Stimulated activated CD4-positive, alpha-beta T cell treated with anti-CD3 and anti-CD28 coated beads, Interleukin-4, amount 100 ng/mL, for 1 hour (primary cell): ENCODE measurements at regions not wholly inside any gene's neighbourhood (a gene's known extent, or its start where the extent isn't known, plus 50 kb on each side); places are given as distances from the start of the nearest gene placed in this dataset.
A peak's percentile ranks its signal among the peaks of the same experiment; 100 is the strongest.
"Not testable (repeated sequence)": the region's sequence is repeated elsewhere in the genome, so short reads cannot be mapped to it uniquely, and the experiment has no call there.

Experiments
- DNase-seq: peaks from one replicate; pipeline ENCODE4 v3.0.0-alpha.2; 2020

DNA sequence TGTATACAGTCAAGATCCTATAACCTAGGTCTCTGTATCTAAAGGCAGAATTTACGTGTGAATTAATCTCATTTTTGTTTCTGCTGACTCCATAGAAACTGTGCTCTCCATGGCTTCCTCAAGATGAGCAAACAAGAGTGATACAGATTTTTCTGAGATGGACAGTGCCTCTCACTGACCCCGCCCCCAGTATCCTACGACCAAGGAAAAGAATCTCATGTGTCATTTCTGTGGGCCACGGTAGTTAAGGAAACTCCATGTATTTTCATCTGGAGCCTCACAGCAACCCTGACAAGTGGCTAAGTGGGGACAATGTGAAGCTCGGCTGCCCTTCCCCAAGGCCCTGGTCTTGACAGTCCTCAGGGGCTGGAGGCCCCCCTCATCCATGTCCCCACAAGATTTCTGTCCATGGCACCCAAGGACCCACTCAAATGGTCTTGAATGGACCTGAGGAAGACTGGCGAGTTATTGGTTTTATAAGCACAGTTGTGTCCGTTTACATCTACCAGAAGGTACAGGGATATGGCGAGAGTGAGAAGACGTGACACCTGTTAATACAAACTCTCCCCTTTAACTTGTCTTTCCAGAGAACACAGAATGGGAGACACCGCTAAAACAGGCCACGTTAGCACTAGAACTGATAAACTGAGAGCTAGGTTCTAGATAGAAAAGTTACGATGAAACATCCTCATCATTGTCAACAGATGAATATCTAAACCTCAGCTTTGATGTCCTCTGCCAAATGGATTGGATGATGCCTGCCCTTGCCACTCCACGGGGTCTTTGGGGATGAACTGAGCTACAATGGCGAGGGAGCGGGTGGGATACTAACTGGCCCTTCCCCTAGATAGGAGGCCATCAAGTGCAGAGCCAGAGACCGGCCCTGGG, 108.4 kb upstream of the EGLN3 start:
- DNase-seq: no peak

DNA sequence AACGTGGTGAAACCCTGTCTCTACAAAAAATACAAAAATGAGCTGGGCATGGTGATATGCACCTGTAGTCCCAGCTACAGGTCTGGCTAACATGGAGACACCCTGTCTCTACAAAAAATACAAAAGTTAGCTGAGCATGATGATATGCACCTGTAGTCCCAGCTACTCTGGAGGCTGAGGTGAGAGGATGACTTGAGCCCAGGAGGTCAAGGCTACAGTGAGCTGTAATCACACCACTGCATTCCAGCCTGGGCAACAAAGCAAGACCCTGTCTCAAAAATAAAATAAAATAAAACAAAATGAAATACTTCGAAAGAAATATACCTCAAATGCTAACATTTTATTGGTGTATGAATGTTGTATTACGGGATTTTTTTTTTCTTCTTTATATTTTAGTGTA, 107.6 kb upstream of the EGLN3 start:
- DNase-seq: no peak

DNA sequence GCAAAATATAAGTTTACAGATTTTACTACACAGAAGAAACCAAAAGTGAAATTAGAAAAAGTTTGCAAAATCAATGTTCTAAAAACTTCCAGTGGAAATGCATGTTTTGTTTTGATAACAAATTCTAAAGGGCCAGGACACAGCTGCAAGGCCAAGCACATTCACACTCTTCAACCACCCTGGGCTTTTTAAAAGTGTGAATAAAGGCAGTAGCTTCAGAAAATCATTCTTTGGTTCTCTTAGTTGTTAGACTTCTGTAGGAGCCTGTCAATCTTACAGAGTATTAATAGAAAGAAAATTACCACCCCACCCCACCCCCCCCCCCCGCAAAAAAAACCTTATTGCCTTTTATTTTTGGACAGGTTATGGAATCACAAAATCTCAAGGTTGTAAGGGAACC, 105.2 kb upstream of the EGLN3 start:
- no peak for DNase-seq

DNA sequence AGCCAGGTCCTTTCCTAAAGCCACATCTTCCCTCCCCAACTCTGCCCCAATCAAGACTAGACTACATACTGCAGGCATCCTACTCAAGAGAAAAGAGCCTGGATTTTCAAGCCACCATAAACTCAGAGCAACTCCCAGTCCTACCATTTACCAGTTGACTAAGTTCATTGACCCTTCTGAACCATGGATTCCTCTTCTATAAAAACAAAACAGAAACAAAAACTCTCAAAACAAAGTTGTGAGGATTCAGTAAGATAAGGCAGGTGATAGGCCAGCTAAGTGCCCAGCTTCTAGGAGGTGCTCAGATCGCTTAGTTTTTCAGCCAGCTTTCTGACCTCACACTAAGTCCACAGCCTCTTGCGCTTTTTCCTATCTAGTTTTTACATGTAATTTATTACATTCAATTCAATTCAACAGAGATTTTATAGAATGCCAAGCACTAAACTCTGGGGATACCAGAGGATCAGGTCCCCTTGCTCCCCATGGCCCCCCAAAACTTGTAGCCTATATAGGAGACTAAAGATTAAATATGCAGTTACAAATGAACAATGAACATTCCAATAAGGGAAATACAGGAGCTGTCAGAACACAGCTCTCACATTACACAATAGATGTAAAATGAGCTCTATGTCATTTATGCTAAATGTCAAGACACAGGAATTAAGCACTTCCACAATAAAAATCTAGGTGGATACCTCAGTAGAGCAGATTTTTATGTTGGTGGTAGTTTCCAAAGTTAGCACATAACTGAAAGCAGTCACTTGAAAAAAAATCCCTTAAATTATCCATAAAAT, 104.5 kb upstream of the EGLN3 start:
- DNase-seq: no peak

DNA sequence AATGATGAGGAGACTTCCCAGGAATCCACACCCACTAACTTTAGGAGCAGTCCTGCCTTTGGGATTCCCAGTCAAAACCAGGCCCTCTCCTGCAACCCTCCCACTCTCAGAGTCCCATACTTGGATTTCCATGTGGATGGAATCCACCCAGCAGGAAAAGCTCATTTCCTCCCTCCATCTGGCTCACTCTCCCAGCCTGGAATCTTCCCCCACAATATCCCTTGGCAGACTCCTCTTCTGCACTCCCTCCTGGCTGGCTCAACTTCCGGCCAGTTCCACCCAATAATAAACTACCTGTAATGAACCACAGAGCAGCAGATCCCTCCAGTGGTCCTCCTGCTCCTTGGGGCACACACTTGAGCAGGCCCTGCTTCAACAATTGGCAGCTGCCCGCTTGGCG, 102.8 kb upstream of the EGLN3 start:
- DNase-seq: no peak

DNA sequence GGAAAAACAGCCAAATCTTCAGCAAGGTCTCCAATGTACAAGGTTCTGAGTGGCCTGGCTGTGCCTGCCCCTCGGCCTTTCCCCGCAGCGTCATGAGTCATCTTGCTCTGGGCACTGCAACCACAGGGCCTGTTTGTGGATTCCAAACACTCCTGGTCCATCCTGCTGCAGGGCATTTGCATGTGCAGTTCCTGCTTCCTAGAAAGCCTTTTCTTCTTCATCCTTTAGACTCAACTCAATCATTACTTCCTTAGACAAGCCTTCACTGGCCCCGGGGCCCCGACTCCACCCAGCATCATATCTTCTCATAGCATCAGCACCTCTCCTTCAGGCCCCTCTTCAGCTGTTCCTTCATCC, 101.8 kb upstream of the EGLN3 start:
- DNase-seq: no peak

DNA sequence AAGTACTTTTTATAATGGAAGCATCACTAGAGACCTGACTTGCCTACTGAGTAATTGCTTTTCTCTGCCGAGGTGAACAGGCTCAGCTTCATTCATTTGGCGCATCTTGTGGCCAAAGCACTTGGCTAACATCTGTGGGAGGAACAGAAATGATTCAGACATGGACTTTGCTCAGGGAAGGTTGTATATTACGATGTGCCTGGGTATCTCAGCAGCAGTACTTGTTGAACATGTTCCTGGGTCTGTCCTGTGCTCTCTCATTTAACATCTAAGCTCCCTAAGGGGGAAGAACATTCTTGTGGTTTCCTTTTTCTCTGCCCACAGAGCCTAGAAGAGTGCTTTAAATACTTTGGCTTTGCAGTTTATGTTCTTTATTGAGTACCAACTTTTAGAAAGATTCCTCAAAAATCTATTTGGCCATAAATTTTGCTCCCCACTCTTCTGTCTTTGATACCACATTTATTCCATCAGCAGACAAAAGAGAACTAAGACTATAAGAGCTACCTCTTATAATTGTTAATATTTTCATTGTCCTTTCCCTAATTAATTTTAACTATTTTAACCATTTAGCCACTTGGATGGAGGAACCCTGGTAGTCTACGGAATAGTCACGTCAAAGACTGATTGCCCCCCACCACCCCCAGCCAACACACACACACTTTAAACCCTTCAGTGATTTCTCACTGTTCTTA, 101.2 kb upstream of the EGLN3 start:
- DNase-seq: no peak

DNA sequence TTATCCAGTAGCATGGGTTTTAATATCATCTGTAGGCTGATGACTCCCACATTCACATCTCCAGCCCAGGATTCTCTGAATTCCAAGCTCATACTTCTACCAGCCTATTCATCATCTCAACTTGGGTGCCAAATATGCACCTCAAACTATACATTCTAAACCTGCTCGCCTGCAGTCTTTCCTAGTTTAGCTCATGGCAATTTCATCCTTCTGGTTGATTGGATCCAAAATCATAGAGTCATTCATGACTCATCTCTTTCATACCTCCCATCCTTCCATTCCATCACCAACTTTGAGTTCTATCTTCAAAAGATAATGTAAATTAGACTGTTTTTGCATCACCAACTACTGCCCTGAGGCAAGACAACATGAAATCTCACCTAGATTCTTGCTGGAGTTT, 99.7 kb upstream of the EGLN3 start:
- DNase-seq: no peak

DNA sequence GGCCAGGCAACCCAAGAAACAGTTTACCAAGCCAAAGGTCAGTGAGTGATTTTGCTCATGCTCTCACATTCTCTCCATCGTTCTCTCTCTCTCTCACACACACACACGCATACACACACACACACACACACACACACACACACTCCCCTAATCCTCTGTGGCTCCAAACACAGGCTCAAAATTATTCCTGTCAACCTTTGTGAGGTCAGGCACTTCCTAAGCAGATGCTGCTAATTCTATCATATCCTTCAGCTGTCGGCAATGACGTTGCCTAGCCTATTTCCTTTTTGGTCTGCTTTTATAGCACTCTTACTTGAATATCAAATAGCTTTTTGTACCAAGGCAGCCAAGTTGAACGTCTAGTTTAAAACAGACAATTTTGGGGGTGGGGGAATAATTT, 98.9 kb upstream of the EGLN3 start:
- no peak for DNase-seq

DNA sequence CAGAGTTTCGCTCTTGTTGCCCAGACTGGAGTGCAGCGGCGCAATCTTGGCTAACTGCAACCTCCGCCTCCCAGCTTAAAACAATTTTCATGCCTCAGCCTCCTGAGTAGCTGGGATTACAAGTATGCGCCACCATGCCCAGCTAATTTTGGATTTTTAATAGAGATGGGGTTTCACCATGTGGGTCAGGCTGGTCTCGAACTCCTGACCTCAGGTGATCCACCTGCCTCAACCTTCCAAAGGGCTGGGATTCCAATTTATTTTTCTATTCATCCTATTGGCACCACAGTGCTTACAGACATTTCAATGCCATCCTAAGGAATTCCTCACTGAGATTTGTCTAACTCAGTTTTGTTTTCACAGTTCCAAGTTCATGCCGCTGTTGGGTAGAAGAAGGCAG, 98.3 kb upstream of the EGLN3 start:
- not testable (repeated sequence) for DNase-seq

DNA sequence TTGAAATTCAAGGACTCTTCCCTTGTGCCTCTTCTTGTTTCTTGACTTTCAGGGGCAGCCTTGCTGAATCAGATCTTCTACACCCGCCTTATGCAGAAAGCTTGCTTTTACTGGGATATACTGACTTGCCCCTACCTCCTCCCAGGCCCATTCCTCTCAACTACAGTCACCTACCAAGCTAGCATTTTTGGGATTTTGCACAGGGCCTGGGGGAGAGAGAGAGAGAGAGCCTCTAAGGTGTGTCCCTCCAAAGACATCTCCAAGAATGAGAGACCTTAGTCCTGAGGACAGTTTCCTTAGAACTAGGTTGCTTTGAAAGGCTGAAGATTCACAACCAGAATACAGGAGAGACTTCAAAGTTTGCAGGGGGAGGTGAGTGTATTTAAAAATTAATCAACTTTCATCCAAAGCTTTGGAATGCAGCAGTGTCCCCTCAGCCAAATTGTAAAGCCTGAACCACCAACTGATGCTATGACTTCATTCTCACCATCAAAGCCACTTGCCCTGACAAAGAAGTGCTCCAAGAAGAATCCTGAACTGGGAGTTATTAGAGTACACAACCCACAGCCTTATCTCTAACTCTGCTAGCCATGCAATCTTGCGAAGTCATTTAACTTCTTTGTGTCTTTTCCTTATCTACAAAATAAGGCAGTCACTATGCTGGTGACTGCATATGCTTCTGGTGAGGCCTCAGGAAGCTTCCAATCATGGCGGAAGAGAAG, 96.1 kb upstream of the EGLN3 start:
- DNase-seq: no peak

DNA sequence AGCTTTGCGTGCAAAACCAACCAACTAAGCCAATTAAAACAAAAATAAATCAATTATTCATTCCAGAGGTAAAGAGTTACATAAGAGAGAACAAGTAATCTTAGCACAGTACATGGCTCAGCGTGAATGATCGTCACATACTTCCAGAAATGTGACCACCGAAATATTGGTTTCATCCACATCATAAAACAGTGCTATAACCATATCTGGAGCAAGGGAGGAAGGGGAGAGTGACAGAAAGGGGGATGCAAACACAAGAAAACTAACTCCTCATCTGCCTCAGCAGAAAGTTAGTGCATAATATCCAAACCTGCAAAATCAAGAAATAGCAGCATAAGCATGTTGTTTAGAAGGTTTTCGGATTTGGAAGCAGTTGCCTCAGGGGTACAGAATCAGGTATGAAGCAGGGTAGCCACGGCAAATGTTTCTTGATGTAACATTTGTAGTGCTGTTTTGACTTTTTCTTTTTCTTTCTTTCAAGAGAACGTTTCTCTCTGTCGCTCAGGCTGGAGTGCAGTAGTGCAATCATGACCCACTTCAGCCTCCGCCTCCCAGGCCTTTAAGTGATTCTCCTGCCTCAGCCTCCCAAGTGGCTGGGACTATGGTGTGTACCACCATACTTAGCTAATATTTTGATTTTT, 93.9 kb upstream of the EGLN3 start:
- no peak for DNase-seq

DNA sequence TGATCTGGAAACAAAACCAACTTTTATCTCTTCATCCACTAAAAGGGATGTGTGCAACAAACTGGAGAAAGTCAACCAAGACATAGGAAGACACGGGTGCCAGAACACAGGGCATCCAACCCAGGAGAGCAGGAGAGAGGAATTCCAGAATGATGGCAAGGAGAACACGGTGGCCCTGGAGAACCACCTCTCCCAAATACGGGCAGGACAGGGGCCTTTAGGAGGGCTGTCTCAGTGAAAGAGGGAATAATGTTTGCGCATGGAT, 93.4 kb upstream of the EGLN3 start:
- DNase-seq: no peak

DNA sequence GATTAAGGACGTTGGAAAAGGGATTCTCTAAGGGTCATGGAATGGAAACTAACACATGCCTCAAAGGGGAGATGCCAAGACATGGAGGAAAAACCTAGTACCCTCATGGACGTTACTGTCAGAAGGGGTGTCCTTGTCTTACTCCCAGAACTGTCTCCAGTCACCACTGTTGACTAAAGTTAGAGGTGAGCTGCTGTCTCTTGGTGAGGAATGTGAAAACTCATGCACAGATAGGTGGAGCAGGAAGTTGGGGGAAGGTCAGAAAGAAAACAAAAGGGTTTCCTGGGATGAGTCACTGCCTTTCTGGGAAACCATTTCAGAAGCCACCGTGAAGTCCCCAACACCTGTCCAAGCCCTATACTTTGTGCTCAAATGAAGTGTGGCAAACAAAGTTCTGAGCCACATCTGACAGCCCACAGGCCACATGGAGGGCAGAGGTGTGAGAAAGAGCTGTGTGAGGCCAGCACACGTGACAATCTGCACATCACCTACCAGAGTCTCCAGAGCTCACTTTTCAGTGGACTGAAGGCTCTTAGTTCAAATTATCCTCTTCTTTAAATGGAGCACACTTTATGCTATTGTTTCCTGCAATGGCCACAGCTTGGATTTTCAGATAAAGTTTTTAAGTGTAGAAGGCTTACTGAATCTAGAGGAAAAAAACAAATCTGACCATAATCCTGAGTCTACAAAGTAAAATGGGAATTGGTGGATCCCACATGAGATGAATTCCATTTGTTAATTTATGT, 92.9 kb upstream of the EGLN3 start:
- DNase-seq: peak; percentile 39

DNA sequence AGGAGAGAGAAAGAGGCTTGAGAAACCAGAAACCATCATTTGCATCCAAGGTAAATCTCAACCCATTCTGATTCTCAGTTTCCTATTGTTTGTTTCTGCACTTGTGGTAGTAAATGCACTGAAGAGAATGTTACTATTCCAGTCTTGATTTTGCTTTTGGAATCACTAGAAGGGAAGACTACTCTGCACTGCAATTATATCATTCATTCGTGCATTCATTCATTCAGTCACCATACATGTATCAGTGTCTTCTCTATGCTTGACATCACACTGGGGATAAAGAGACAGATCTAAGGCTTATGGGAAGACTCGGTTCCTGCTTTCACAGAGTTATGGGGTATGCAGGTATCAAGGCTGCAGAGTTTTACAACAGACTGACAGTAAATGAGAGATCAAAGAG, 90.3 kb upstream of the EGLN3 start:
- DNase-seq: no peak

DNA sequence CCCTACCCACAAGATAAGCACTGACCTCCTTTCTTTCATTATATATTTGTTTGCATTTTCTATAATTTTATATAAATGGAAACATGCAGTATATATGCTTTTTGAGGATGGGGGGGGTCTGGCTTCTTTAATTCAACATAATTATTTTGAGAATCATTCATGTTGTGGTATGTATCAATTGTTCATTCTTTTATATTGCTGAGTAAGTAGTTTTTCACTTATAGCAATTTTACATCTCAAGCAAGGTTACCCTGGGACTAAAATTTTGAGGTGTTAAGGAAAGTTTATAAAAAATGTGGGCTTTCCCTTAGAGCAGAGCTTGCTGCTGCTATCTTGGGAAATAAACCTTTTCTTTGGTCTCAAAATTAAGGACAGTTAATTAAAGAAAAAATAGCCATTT, 89.9 kb upstream of the EGLN3 start:
- no peak for DNase-seq

DNA sequence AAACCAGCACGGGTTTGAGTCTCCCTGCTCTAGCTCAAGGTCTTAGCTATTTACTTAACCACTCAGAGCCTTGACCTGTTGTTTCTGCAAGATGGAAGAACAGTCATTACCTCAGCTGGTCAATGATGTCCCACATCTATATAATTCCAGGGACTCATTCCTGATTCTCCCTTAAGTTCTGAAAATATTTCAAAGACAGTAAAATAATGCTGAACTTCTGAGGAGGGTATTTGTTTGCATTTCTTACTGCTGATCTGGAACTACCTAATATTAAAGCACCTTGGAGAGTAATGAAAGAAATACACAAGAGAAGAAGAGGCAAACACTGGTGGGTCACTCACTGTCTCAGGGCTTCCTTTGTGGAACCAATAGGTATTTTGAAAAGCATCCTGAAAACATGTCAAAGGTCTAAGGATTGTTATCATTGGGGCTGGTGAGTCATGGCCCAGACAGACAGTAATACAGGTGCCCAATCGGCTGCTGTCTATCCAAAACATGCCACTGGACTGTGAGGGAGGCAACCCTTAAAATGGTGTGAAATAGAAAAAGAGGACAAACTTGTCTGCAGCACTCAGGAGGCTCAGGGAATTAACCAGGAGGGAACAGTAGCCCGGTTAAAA, 88.7 kb upstream of the EGLN3 start:
- DNase-seq: no peak

DNA sequence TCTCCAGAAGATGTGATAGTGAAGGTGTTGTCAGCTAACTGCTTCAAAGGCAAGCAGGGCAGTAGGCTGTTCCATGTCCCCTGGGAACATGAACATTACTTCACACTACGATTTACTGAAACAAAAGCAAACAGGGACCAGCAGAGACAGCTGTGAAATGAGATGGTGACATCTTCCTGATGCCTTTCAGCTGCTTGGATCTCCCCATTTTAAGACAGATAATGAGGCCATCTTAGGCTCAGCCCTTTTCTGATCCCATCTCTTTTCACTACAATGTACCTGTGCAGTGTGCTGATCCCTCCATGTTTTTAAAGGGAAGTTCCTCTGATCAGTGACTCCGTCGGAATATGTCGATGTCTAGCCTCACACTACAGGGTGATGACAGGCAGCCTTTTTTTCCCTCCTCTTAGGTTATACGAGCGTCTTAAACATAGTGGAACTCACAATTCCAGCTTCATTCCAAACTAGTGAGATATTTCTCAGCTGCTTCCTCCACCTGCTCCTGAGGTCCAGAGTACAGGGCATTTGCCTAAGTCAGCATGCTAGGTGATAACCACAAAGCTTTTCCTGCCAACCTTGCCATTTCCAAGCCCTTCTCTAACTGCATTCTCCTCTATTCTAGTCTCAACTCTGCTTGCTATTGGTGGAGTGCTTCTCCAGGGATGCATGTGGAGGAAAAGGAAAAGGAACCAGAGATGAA, 87.6 kb upstream of the EGLN3 start:
- no peak for DNase-seq

DNA sequence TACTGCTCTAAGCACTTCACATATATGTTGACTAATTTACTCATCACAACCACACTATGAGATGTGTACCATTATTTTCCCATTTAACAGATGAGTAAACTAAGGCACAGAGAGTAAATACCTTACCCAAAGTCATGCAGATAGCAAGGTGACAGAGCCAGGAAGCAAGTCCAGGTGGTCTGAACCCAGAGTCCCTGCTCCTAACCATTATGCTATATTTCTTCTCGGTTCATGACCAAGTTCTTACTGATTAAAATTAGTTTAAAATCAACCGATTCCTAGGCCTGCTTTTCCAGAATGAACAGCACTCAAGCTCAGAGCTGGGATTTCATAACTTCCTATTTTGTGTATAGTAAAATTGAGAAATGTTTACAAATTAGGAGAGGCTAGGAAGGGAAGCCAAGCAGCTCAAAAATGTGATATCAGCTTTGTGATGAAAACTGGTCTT, 85.5 kb upstream of the EGLN3 start:
- no peak for DNase-seq

DNA sequence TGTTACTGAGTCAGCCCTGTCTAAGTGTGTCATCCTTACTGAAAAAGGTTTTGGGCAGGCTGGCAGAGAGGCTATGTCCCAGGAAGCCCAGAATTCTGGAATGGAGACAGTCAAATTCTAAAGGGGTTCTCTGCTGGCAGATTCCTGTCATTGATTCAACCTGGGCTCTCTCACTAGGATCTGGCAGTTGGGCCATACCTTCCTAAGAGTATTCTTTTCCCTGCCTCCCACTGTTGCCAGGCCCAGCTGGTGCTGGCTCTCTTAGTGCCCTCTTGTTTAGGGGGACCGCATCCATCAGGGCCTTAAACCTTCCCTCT, 85.0 kb upstream of the EGLN3 start:
- no peak for DNase-seq
